Cardiac septum (tissue), 1 donor: ENCODE measurements at regions not wholly inside any gene's neighbourhood (a gene's known extent, or its start where the extent isn't known, plus 50 kb on each side); places are given as distances from the start of the nearest gene placed in this dataset.

Experiments used
- DNase-seq: peaks from one replicate; pipeline ENCODE4 v3.0.0-alpha.2; 2020; ENCODE audit warnings: low spot score
- intact Hi-C: fragments of 100-400 bp; cut with DNase I; formaldehyde crosslinking; loops from one replicate; pipeline ENCODE4 v1.14.0; 2022
- donor health status: DM: no; HTN: no; CAD: no.

- intact Hi-C loops = no loop called here
- peak; percentile 62 for DNase-seq
These were observed 71.9 kb downstream of the OAT start for GRCh38 chr10:124346831-124347230.

- DNase-seq = peak; percentile 39
- intact Hi-C loops = no loop called here
These were observed 73.2 kb downstream of the OAT start for GRCh38 chr10:124345521-124345920.

DNA sequence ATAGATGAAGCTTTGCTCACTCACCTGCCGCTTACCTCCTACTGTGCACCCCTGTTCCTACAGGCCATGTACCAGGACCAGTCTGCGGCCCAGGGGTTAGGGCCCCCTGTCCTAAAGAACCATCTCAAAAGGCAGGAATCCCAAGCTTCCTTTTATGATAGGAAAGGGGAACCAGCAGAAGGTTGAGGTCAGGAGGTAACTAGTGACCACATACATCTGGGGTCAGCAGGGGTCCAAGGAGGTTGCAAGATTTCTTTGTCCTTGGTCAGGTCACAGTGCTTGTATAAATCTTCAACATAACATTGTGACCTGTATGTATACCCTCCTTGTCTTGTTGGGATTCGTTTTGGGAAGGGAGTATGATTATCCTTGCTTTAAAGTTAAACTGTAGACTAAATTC is 73.8 kb downstream of the OAT start:
- intact Hi-C loops = no loop called here

GRCh38 chr10:124344266-124344590 is 74.5 kb downstream of the OAT start:
- intact Hi-C loops = no loop called here
- peak; percentile 62 for DNase-seq

More for the DNA sequence above, 73.8 kb downstream of the OAT start:
- no peak for DNase-seq

DNA sequence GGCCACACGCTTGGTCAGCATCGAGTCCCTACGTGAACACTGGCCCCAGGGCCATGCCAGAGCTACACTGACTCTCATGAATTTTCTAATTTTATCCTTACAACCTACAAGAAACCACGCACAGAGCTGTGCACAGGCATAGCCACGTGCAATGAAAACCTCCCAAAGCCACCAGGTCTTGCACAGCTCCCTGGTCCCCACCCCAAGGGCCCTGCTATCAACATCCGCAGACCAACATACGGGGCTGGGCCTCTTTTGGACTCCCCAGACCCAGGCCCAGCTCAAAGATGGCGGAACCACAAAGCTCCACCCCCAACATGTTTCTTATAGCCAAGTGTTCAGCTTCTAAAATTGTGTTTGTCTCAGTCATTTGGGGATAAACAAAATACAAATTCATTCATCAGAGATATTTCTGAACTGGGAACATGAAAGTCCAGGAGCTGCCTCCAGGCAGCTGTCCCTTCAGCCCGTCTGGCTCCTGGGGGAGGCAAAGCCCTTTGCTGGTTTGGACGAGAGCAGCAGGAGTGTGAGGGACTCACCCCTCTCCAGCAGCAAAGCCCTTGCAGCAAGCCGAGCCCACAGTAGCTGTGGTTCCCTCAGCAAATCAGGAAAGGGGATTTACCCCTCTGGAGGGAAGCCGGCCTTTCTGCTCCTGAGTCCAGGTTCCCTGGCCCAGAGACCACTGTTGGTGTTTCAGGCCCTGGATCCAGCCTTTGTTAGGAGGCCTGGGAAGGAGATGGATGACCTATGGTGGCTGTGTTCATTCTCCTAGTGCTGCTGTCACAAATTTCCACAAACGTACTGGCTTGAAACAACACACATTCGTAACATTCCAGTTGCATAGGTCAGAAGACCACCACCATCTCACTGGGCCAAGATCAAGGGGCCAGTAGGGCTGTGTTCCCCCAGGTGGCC is 75.1 kb downstream of the OAT start:
- intact Hi-C loops = no loop called here
- peak; percentile 56 for DNase-seq

GRCh38 chr10:124342821-124343170 is 75.9 kb downstream of the OAT start:
- intact Hi-C loops = no loop called here
- DNase-seq = peak; percentile 46

DNA sequence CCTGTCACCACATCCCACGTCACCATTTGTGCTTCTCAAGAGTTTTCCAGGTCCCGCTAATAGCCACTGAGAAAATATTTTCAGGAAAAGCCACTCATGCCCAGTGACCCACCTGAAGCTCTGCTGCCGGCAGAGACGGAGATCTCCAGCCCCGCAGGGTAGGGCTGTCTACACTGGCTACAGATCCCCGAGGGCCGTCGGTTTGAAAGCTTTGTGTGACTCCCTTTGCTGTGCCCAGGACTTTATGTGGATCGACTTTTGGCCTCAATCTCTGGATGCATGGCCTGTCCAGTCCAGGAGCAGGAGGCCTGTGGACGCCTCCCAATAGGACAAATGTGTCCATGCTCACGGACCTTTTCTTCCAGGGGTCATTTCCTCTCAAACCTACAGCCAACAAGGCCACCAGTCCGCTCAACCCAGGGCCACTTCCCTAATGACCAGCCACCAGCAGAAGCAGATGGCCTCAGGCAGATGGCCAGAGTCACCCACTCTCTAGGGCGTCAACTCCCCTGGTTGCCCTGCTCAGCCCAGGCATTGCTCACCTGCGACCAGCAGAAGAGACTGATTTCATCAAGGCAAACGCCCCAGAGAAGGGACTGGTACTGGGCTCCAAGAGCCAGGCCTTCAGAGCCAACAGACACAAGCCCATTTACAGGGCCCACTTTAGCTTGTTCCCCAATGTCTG is 76.4 kb downstream of the OAT start:
- peak; percentile 67 for DNase-seq
- intact Hi-C loops = no loop called here

GRCh38 chr10:124341768-124342135 is 77.0 kb downstream of the OAT start:
- intact Hi-C loops = no loop called here

DNA sequence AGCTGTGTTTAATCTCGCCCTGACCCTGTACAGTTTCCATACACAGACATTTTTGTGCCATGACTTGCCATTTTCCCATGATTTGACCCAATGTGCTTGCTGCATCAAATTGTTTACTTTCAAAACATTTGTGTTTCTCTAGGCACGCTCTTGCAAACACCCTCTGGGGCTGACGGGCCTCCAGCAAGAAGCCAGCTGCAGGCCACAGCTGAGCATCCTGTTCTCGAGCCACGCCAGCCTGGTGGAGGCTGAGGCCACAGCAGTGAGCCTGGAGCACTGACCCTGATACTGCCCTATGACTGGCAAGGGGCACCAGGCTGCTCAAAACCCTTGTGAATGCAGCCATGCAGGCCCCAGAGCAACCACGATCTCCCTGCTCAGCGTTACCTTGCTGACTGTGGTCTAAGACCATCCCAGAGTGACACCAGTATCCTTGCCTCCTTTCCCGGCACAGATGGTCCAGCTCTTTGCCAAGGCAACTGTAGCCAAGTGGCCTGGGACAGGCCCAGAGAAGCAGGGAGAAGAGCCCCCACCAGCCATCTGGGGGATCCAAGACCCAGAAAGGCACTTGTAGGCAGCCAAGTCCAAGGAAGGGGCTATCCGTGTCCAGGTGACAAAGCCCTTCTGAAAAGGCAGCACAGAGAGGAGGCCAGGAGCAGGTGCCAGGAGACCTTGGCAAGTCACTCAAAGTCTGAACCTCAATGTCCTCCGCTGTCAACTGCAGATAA is 78.5 kb downstream of the OAT start:
- intact Hi-C loops = no loop called here
- DNase-seq = peak; percentile 70

More at GRCh38 chr10:124341768-124342135, 77.0 kb downstream of the OAT start:
- peak; percentile 26 for DNase-seq

GRCh38 chr10:124339119-124340032 is 79.3 kb downstream of the OAT start:
- DNase-seq = no peak
- intact Hi-C loops = no loop called here

- intact Hi-C loops = no loop called here
- DNase-seq = no peak
These were observed 80.3 kb downstream of the OAT start for GRCh38 chr10:124338276-124338925.

DNA sequence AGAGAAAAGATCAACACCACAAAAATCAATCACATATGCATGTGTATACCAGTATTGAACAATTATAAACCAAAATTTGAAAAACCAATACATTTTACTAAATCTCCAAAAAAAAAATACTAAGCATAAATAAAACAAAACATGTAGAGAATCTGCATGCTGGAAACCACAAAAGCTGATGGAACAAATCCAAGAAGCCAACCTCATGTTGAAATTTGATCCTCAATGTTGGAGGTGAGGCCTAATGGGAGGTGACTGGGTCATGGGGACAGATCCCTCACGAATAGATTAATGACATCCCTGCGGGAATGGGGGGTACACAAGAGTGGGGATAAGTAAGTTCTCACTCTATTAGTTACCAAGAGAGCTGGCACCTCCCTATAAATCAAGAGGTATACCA is 82.5 kb downstream of the OAT start:
- intact Hi-C loops = no loop called here
- no peak for DNase-seq

DNA sequence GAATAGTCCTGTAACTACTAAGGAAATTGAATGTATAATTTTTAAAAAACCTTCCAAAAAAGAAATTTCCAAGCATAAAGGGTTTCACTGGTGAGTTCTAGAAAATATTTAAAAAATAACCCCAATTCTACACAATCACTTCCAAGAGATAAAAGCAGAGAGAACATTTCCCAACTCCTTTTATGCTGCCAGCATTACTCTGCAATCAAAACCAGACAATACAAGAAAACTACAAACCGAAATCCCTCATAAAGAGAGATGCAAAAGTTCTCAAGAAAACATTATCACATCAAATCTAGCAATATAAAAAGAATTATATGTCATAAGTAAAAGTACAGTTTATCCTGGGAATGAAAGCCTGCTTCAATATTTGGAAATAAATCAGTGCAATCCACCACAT is 84.8 kb downstream of the OAT start:
- intact Hi-C loops = no loop called here
- no peak for DNase-seq

GRCh38 chr10:124332426-124332825 is 86.3 kb downstream of the OAT start:
- DNase-seq = no peak
- intact Hi-C loops = no loop called here

- peak; percentile 62 for DNase-seq
- intact Hi-C loops = no loop called here
These were observed 88.8 kb downstream of the OAT start for GRCh38 chr10:124329941-124330340.

DNA sequence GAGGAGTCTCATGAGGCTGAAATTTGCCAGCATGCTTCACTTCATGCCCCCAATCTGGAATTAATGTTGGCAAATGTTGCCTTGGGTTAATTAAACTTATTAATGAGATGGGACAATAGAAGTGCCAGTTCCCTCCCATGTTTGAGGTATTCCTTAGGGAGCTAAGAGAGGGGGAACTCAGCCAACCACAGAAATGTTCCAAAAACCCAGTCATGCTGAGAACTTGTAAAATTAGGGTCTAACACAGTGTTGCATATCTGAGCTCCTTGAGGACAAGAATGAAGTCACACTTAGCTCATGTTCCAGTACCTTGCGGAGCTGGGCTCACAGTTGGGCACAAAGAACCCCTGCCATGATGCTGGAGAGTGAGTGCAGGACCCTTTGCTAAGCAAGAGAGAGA is 89.4 kb downstream of the OAT start:
- DNase-seq = no peak
- intact Hi-C loops = no loop called here

- DNase-seq = no peak
- intact Hi-C loops = no loop called here
These were observed 90.1 kb downstream of the OAT start for GRCh38 chr10:124328477-124329220.

DNA sequence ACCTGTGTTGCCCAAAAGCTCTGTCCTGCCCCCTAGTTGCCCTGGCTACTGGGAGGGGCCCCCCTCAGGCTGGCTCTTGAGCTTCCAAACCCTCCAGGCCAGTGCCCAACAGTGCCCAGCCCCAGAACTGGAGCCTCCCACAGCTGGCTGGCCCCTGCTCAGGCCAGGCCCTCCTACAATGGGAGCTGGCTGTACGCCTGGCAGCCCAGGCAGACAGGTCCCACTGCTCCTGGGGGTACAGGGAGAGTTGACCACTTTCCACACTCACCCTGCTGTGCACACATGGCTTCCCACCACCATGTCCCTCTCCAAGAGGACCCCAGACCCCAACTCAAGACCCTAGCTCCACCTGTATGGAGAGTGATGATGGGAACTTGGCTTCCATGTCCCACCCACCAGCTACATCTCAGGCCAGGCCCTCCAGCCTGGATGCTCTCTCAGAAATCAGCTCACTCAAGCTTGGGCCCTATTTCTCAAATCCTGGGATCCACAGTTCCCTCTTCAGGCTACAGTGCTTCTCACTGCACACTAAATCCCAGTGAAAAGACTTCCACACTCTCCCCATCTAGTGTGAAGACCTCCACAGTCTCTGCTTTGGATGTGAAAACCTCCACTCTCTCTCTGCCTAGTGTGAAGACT is 92.6 kb downstream of the OAT start:
- intact Hi-C loops = no loop called here
- DNase-seq = no peak
